A673 (cell line): ENCODE measurements at regions not wholly inside any gene's neighbourhood (a gene's known extent, or its start where the extent isn't known, plus 50 kb on each side); places are given as distances from the start of the nearest gene placed in this dataset.

Source experiments
- EZH2 ChIP-seq: fragments of 200-600 bp; sonication (generic); IDR thresholded peaks from 2 replicates; pipeline ENCODE4 v1.6.1; 2017; ENCODE audit warnings: borderline replicate concordance, low read depth, mild to moderate bottlenecking, mixed read lengths, antibody characterized with exemption, low read length; ENCODE audit not compliant: poor library complexity, severe bottlenecking
- TF ChIP-seq, protein P1 (sequence below): fragments of 300-800, 200-600 bp; sonication (generic); conservative IDR thresholded peaks from 2 replicates; pipeline ENCODE4 v1.5.1; 2017; ENCODE audit warnings: low read depth, mild to moderate bottlenecking, antibody characterized with exemption, low read length, moderate library complexity, mixed read lengths

DNA sequence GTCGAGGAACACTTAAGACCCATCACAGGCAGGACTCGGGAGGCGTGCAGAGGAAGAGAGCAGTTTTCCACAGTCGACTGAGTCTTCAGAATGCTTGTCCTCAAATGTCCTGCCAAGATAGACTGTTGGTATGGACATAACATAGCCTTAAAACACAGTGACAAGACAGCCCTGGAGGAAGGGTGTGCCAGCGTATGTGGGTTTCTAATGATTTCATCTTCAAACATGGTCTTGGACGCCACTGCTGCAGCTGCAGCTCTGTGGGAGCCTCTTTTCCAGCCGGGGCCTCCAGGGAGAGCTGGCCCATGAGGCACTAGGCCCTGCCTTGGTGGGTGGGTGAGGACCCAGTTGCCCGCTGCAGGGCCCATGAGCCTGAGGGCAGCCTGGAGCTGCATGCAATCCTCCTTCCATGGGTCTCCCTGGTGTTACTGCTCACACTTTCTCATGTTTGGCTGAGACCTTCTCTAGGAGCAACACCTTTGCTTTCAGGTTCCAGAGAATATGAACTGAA, 198.6 kb downstream of the KLF13 start:
- TF ChIP-seq, protein P1, sequence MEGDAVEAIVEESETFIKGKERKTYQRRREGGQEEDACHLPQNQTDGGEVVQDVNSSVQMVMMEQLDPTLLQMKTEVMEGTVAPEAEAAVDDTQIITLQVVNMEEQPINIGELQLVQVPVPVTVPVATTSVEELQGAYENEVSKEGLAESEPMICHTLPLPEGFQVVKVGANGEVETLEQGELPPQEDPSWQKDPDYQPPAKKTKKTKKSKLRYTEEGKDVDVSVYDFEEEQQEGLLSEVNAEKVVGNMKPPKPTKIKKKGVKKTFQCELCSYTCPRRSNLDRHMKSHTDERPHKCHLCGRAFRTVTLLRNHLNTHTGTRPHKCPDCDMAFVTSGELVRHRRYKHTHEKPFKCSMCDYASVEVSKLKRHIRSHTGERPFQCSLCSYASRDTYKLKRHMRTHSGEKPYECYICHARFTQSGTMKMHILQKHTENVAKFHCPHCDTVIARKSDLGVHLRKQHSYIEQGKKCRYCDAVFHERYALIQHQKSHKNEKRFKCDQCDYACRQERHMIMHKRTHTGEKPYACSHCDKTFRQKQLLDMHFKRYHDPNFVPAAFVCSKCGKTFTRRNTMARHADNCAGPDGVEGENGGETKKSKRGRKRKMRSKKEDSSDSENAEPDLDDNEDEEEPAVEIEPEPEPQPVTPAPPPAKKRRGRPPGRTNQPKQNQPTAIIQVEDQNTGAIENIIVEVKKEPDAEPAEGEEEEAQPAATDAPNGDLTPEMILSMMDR, result no peak
- no peak for TF ChIP-seq EZH2
